Left lung (tissue), 4 donors: ENCODE measurements at regions not wholly inside any gene's neighbourhood (a gene's known extent, or its start where the extent isn't known, plus 50 kb on each side); places are given as distances from the start of the nearest gene placed in this dataset.

Experiments used
- ATAC-seq: fragments of 200-7000 bp; cut with Tn5 transposase; one replicate; pipeline ENCODE4 v1.9.1; 2020; ENCODE audit warnings: moderate library complexity
- DNase-seq, 4 donors: peaks; one replicate each; pipeline ENCODE4 v3.0.0-alpha.2; 2013 to 2020
- H3K27ac ChIP-seq, 2 donors: fragments of 200-600 bp; sonication (generic) in 1 of 2; one replicate each; pipeline versions ENCODE4 v1.5.0 to v1.8.0; 2020 to 2021
- H3K27me3 ChIP-seq, 2 donors: fragments of 200-600 bp; sonication (generic) in 1 of 2; one replicate each; pipeline versions ENCODE4 v1.5.0 to v1.8.0; 2020 to 2021
- H3K36me3 ChIP-seq, 2 donors: fragments of 200-600 bp; sonication (generic) in 1 of 2; one replicate each; pipeline versions ENCODE4 v1.5.0 to v1.8.0; 2020 to 2021
- H3K4me1 ChIP-seq, 2 donors: fragments of 200-600 bp; one replicate each; pipeline ENCODE4 v1.8.0; 2021
- H3K4me3 ChIP-seq, 2 donors: fragments of 200-600 bp; sonication (generic) in 1 of 2; one replicate each; pipeline versions ENCODE4 v1.5.0 to v1.8.0; 2020 to 2021; ENCODE audit warnings: mild to moderate bottlenecking in 1 of 2
- H3K9me3 ChIP-seq, 2 donors: fragments of 200-600 bp; sonication (generic) in 1 of 2; one replicate each; pipeline versions ENCODE4 v1.5.0 to v1.8.0; 2020 to 2021
- intact Hi-C, 2 donors: fragments of 100-400 bp; cut with DNase I; formaldehyde crosslinking; loops; one replicate each; pipeline versions ENCODE4 v1.11.2 to v1.14.2; 2022
- TF ChIP-seq, protein P1 (sequence below), 2 donors: fragments of 200-600 bp; sonication (generic) in 1 of 2; IDR thresholded peaks; one replicate each; pipeline versions ENCODE4 v1.5.0 to v1.8.0; 2021; ENCODE audit warnings: antibody characterized with exemption in 2 of 2
- donor health status: DM: no; HTN: yes; CAD: no.
- donor health status: DM: no; HTN: no; CAD: no.

DNA sequence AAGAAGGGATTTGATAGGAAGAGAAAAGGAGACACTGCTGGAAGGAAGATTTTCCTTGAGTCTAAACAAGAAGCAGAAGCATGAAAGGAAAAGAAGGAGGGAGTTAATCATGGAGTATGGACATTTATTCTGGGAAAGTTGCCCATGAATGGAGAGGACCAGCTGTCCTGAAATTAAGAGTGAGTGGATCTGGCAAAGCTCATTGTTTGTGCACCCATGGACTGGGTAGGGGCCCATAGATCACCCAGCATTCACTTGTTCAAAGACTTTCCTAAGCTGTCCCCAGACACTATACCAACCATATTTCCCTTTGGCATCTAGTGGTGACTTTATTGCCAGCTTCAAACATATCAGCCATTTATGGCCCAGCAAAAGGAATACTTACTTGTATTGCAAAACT is 422.7 kb downstream of the FBXO15 start:
- ATAC-seq (no peak), DNase-seq (no peak)
- intact Hi-C loops = no loop called here
- no peak overlapping the region for H3K27ac ChIP-seq
- H3K27me3 ChIP-seq = no peaks in the 10 kb centered on the region
- H3K36me3 ChIP-seq = no peaks in the 10 kb centered on the region
- H3K9me3 ChIP-seq = no peaks in the 10 kb centered on the region
- TF ChIP-seq, protein P1, sequence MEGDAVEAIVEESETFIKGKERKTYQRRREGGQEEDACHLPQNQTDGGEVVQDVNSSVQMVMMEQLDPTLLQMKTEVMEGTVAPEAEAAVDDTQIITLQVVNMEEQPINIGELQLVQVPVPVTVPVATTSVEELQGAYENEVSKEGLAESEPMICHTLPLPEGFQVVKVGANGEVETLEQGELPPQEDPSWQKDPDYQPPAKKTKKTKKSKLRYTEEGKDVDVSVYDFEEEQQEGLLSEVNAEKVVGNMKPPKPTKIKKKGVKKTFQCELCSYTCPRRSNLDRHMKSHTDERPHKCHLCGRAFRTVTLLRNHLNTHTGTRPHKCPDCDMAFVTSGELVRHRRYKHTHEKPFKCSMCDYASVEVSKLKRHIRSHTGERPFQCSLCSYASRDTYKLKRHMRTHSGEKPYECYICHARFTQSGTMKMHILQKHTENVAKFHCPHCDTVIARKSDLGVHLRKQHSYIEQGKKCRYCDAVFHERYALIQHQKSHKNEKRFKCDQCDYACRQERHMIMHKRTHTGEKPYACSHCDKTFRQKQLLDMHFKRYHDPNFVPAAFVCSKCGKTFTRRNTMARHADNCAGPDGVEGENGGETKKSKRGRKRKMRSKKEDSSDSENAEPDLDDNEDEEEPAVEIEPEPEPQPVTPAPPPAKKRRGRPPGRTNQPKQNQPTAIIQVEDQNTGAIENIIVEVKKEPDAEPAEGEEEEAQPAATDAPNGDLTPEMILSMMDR (IDR thresholded peaks at IDR 0.05) = no peak
- no peak overlapping the region for H3K4me3 ChIP-seq
- H3K4me1 ChIP-seq = no peaks in the 10 kb centered on the region

DNA sequence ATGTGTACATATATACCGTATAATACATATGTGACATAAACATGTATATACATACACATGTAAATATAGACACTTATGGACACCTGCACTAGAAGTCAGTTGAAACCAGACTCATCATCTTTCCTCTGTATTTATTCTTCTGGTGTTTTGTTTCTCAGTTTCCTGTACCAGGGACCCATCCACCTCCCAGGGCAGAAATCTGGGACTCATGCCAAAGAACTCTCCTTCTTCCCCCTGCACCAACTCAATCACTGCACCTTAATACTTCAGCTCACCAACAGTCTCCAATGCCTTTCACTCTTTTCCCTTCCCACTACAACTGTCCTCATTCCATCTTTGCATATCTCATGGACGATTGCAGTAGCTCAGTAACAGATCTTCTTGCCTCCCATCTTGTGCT is 428.0 kb downstream of the FBXO15 start:
- Histone ChIP-seq H3K27ac (no peak overlapping the region), H3K4me3 (no peak overlapping the region), H3K36me3 (no peaks in the 10 kb centered on the region), H3K9me3 (peaks cover 0 to 2% of the 10 kb centered on the region in 2 donors), H3K4me1 (no peaks in the 10 kb centered on the region), H3K27me3 (no peaks in the 10 kb centered on the region)
- TF ChIP-seq, protein P1 (IDR thresholded peaks at IDR 0.05) = no peak
- DNase-seq (no peak), ATAC-seq (no peak)
- intact Hi-C loops = no loop called here

DNA sequence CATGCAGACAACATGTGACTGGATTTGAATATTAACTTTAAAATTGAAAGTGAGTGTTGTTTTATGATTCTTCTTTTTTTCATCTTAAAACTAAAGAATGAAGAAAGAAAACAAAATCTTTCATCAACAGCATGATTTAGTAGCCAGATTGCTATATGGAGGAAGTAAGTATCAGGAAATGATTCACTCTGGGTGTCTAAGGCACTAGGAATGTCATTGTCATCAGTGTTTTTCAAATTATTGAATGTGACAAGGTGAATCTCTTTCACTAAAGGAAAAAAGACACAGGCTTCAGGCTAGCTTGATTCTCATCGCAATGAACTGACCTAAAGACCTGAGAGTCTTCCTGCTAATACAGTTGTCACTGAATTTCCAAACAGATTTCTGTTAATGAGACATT is 430.1 kb downstream of the FBXO15 start:
- intact Hi-C loops = no loop called here
- ATAC-seq (no peak), DNase-seq (no peak)

DNA sequence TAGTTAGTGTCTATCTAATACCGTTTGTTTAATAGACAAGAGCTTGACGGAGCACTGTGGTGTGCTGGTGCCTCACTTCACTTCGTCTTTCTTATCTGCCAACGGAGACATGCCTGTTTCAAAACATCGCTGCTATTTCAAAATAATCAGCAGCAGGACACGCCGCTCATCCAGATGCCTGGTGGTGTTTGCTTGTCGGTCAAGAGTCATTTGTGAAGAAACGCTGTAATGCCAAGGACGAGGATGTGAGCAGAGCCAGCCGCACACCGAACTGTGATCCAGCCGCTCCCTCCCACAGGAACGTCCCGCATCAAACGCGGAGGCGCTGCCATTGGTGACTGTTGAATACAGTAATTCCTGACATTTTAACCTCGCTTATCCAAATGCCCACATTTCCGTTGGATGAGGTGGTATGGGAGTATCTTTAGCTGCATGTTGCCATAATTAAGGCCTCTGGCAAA is 432.4 kb downstream of the FBXO15 start:
- TF ChIP-seq, protein P1 (IDR thresholded peaks at IDR 0.05) = no peak
- Histone ChIP-seq H3K4me1 (no peaks in the 10 kb centered on the region), H3K9me3 (peaks cover 0 to 2% of the 10 kb centered on the region in 2 donors), H3K36me3 (no peaks in the 10 kb centered on the region), H3K4me3 (no peak overlapping the region), H3K27ac (no peak overlapping the region), H3K27me3 (no peaks in the 10 kb centered on the region)
- ATAC-seq (peak; percentile 21), DNase-seq (peak in 2 of 4 donors; percentile 16 to 61)
- intact Hi-C loops = no loop called here

More for the DNA sequence above, 430.1 kb downstream of the FBXO15 start:
- Histone ChIP-seq H3K27me3 (no peaks in the 10 kb centered on the region), H3K27ac (no peak overlapping the region), H3K36me3 (no peaks in the 10 kb centered on the region), H3K9me3 (peaks cover 0 to 2% of the 10 kb centered on the region in 2 donors), H3K4me3 (no peak overlapping the region), H3K4me1 (no peaks in the 10 kb centered on the region)
- TF ChIP-seq, protein P1 (IDR thresholded peaks at IDR 0.05) = no peak

DNA sequence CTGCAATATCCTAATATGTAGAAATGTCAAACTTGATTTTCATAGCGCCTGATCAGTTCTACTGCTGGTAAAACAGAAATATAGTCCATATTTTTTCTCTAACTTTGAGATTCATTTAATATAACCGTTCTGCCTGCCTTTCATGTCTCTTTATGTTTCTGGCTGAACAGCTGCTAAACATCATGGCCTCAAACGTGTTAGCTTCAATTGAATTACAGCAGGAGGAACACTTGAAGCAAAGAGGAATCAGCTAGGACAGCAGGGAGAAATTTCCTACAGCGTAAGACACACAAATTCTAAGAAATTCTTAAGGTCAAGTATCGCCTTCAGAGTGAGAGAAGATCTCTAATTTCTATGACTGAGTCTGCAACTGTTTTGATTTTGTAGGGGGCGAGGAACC is 433.2 kb downstream of the FBXO15 start:
- Histone ChIP-seq H3K27ac (no peak overlapping the region), H3K27me3 (no peaks in the 10 kb centered on the region), H3K36me3 (no peaks in the 10 kb centered on the region), H3K4me3 (no peak overlapping the region), H3K9me3 (peaks cover 0 to 2% of the 10 kb centered on the region in 2 donors), H3K4me1 (no peaks in the 10 kb centered on the region)
- ATAC-seq (no peak), DNase-seq (no peak)
- intact Hi-C loops = no loop called here
- TF ChIP-seq, protein P1 (IDR thresholded peaks at IDR 0.05) = no peak
